GM12878 (cell line): ENCODE measurements at regions not wholly inside any gene's neighbourhood (a gene's known extent, or its start where the extent isn't known, plus 50 kb on each side); places are given as distances from the start of the nearest gene placed in this dataset.

Experiments
- ATAC-seq: fragments of 200-7000 bp; cut with Tn5 transposase; 3 replicates; pipeline ENCODE4 v1.9.1; 2020; ENCODE audit warnings: mild to moderate bottlenecking, moderate library complexity
- BruUV-seq: library from RNA; stranded (reverse); fragments of 400-500 nt; replicated peaks from 2 replicates; lab custom pipeline; 2021; lab: Mats Ljungman, UMichigan
- CTCF ChIA-PET: fragments of 300-600 bp; sonication (Branson Sonifier 250); formaldehyde crosslinking; extraction: SDS; loops from one replicate; lab custom pipeline; 2021; ENCODE audit warnings: inconsistent platforms; lab: Yijun Ruan, JAX
- POLR2A ChIA-PET: fragments of 350-600 bp; formaldehyde crosslinking; extraction: SDS; loops from one replicate; lab custom pipeline; 2021; ENCODE audit warnings: inconsistent platforms; lab: Charles Lee
- RAD21 ChIA-PET: fragments of 300-600 bp; sonication (Branson Sonifier 250); formaldehyde crosslinking; loops from one replicate; lab custom pipeline; 2023; ENCODE audit warnings: antibody characterized with exemption; ENCODE audit not compliant: unreplicated experiment; lab: Charles Lee
- SMC1A ChIA-PET: fragments of 300-600 bp; sonication (Branson Sonifier 250); formaldehyde crosslinking; loops from one replicate; lab custom pipeline; 2023; ENCODE audit not compliant: unreplicated experiment, uncharacterized antibody; lab: Charles Lee
- DNase-seq: peaks from one replicate; pipeline ENCODE4 v3.0.0-alpha.2; 2011; ENCODE audit warnings: low read depth, low spot score
- FAIRE-seq: peaks from 3 replicates; lab custom pipeline; 2011; peaks lifted over from hg19 to GRCh38; lab: Jason Lieb, UNC
- H2AFZ ChIP-seq: 2 replicates; pipeline ENCODE4 v1.6.0; 2011; ENCODE audit warnings: low read depth, low read length, control low read depth; ENCODE audit not compliant: control insufficient read depth
- H3K27ac ChIP-seq: 2 replicates; pipeline ENCODE4 v1.5.1; 2011; ENCODE audit warnings: control low read depth; ENCODE audit not compliant: control insufficient read depth, insufficient read depth
- H3K27me3 ChIP-seq, 2 experiments: replicated peaks in 1 of 2; 2 replicates each; pipeline versions ENCODE4 v1.6.0 to v1.6.1; 2011; ENCODE audit warnings: low read length in 1 of 2; ENCODE audit not compliant: control insufficient read depth in 2 of 2, insufficient read depth in 2 of 2
- H3K36me3 ChIP-seq, 2 experiments: 2 replicates each; pipeline ENCODE4 v1.5.1; 2011; ENCODE audit warnings: low read length in 1 of 2; ENCODE audit not compliant: control insufficient read depth in 2 of 2, insufficient read depth in 2 of 2
- H3K4me1 ChIP-seq: 2 replicates; pipeline ENCODE4 v1.6.1; 2011; ENCODE audit warnings: mild to moderate bottlenecking, low read length, moderate library complexity, mixed read lengths; ENCODE audit not compliant: control insufficient read depth, insufficient read depth
- H3K4me2 ChIP-seq: 2 replicates; pipeline ENCODE4 v1.6.0; 2011; ENCODE audit warnings: control low read depth; ENCODE audit not compliant: control insufficient read depth, insufficient read depth
- H3K4me3 ChIP-seq: fragments of 200-600 bp; sonication (generic); 2 replicates; pipeline ENCODE4 v1.5.1; 2016
- H3K79me2 ChIP-seq: 2 replicates; pipeline ENCODE4 v1.6.0; 2011; ENCODE audit warnings: low read length; ENCODE audit not compliant: control insufficient read depth, insufficient read depth
- H3K9ac ChIP-seq: 2 replicates; pipeline ENCODE4 v1.8.0; 2011; ENCODE audit warnings: low read length, control low read depth, mixed read lengths; ENCODE audit not compliant: control insufficient read depth, insufficient read depth
- H3K9me3 ChIP-seq: replicated peaks from 3 replicates; pipeline ENCODE4 v1.5.1; 2011; ENCODE audit warnings: mild to moderate bottlenecking, low read length; ENCODE audit not compliant: control insufficient read depth, insufficient read depth
- H4K20me1 ChIP-seq: 2 replicates; pipeline ENCODE4 v1.6.0; 2011; ENCODE audit not compliant: control insufficient read depth, insufficient read depth
- ATF2 ChIP-seq: IDR thresholded peaks from 2 replicates; pipeline ENCODE4 v1.6.1; 2012; ENCODE audit warnings: low read length, inconsistent platforms
- BCLAF1 ChIP-seq: fragments of 450-650 bp; IDR thresholded peaks from 2 replicates; pipeline ENCODE4 v1.6.1; 2017; ENCODE audit warnings: antibody characterized with exemption, mild to moderate bottlenecking, moderate library complexity
- CHD4 ChIP-seq: fragments of 200-600 bp; sonication (generic); IDR thresholded peaks from 2 replicates; pipeline ENCODE4 v1.6.1; 2016; ENCODE audit warnings: mild to moderate bottlenecking
- DPF2 ChIP-seq: fragments of 450-650 bp; IDR thresholded peaks from 2 replicates; pipeline ENCODE4 v1.6.1; 2017; ENCODE audit warnings: mild to moderate bottlenecking
- EGR1 ChIP-seq, 2 experiments: IDR thresholded peaks; 1 replicate in 1 of 2; 2 replicates in 1 of 2; pipeline ENCODE4 v1.6.1; 2011 to 2012; ENCODE audit warnings: low read depth in 2 of 2, low read length in 2 of 2, borderline replicate concordance in 1 of 2, mild to moderate bottlenecking in 1 of 2, moderate library complexity in 1 of 2
- HCFC1 ChIP-seq: fragments of 150-350 bp; IDR thresholded peaks from 2 replicates; pipeline ENCODE4 v1.6.1; 2014; ENCODE audit warnings: low read length
- KAT2A ChIP-seq: conservative IDR thresholded peaks from 2 replicates; pipeline ENCODE4 v1.6.1; 2011; ENCODE audit warnings: low read depth, low read length; ENCODE audit not compliant: control insufficient read depth
- MEF2B ChIP-seq: fragments of 450-650 bp; IDR thresholded peaks from 2 replicates; pipeline ENCODE4 v1.6.1; 2018; ENCODE audit warnings: mild to moderate bottlenecking, moderate library complexity; ENCODE audit not compliant: partially characterized antibody, poor library complexity, severe bottlenecking
- SMC3 ChIP-seq: IDR thresholded peaks from 2 replicates; pipeline ENCODE4 v1.6.1; 2011; ENCODE audit warnings: low read length, improper control_type of control experiment, borderline replicate concordance
- TARDBP ChIP-seq: IDR thresholded peaks from 2 replicates; pipeline ENCODE4 v1.6.1; 2016; ENCODE audit warnings: borderline replicate concordance
- TBL1XR1 ChIP-seq: IDR thresholded peaks from 2 replicates; pipeline ENCODE4 v1.6.1; 2012; ENCODE audit warnings: low read depth, low read length, improper control_type of control experiment
- TCF7 ChIP-seq: IDR thresholded peaks from 2 replicates; pipeline ENCODE4 v1.6.1; 2014; ENCODE audit warnings: antibody characterized with exemption, borderline replicate concordance
- YBX1 ChIP-seq: fragments of 450-650 bp; IDR thresholded peaks from 2 replicates; pipeline ENCODE4 v1.6.1; 2016; ENCODE audit warnings: antibody characterized with exemption
- WGBS: methylation state at CpG from one replicate; pipeline ENCODE4 v1.1.6; 2016; ENCODE audit warnings: low lambda C conversion rate; ENCODE audit not compliant: insufficient replicate concordance, insufficient coverage; ENCODE audit errors: missing lambda C conversion rate; 5-methylcytosine and 5-hydroxymethylcytosine counted together
- in situ Hi-C: fragments of 300-500 bp; cut with MboI; formaldehyde crosslinking; loops from 9 replicates; pipeline ENCODE4 v1.14.3; 2018; ENCODE audit warnings: mixed read lengths
- intact Hi-C: fragments of 100-400 bp; cut with micrococcal nuclease; formaldehyde crosslinking; loops from one replicate; pipeline ENCODE4 v1.14.2; 2022; ENCODE audit not compliant: unreplicated experiment

- H3K27ac ChIP-seq, result no peak overlapping the region
- no peaks in the 10 kb centered on the region for H3K27me3 ChIP-seq
- no peaks in the 10 kb centered on the region for H3K79me2 ChIP-seq
- FAIRE-seq (no peak), DNase-seq (no peak), ATAC-seq (no peak)
- RAD21 ChIA-PET, result no interaction called here
- 71% methylated on average over 4 of the region's 4 CpGs for WGBS
- H3K9me3 ChIP-seq, result no peaks in the 10 kb centered on the region
- no peaks in the 10 kb centered on the region for H3K36me3 ChIP-seq
- H4K20me1 ChIP-seq, result no peaks in the 10 kb centered on the region
- intact Hi-C loops (no loop called here), in situ Hi-C loops (no loop called here)
- no TSS peak for BruUV-seq
- H3K4me2 ChIP-seq, result no peak overlapping the region
- H3K4me1 ChIP-seq, result no peaks in the 10 kb centered on the region
- H2AFZ ChIP-seq, result no peak overlapping the region
- TF ChIP-seq MEF2B (no peak), TARDBP (no peak), ATF2 (no peak), KAT2A (no peak), HCFC1 (no peak), DPF2 (no peak), CHD4 (no peak), BCLAF1 (no peak), EGR1 (IDR thresholded peaks at IDR 0.05; ENCODE audit: borderline replicate concordance in 1 of 2, low read depth in 2 of 2, low read length in 2 of 2) (no peak), SMC3 (no peak), YBX1 (no peak), TBL1XR1 (no peak), TCF7 (no peak)
- POLR2A ChIA-PET, result no interaction called here
- CTCF ChIA-PET, result interaction anchor here (1.1 kb wide), 1 partner anchor 16 kb away, joined by 3 read pairs; no protein-coding TSS in a partner anchor
- H3K4me3 ChIP-seq, result no peak overlapping the region
- SMC1A ChIA-PET, result interaction anchor here (0.9 kb wide), 1 partner anchor 17 kb away, joined by 3 read pairs; no protein-coding TSS in a partner anchor
- no peak overlapping the region for H3K9ac ChIP-seq
Observed at GRCh38 chr12:91690531-91690930, 455.1 kb downstream of the BTG1 start.
